HG02852 (cell line): ENCODE measurements at regions not wholly inside any gene's neighbourhood (a gene's known extent, or its start where the extent isn't known, plus 50 kb on each side); places are given as distances from the start of the nearest gene placed in this dataset.
"Not testable (repeated sequence)": the region's sequence is repeated elsewhere in the genome, so short reads cannot be mapped to it uniquely, and the experiment has no call there.

Source experiments
- ATAC-seq: cut with Tn5 transposase; IDR thresholded peaks from one replicate; pipeline ENCODE4 v1.9.1; 2021; ENCODE audit warnings: mild to moderate bottlenecking, moderate library complexity; ENCODE audit not compliant: unreplicated experiment

DNA sequence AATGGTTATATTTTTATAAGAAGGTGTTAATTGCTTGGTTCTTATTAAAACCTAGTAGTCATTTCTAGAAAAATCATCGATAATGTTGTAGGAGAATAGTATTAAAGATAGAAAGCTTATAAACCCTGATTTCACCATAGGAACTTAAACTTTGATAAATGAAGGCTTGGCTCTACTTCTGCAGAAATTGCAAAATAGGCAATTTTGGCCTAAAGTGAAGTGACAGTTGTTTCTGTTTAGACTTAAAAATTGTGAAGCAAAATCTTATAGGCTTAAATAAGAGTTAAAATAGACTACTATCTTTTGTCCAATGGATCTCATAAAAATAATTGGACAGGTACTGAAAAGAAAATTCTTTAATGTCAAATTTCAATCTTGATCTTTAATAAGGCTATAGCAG lies 321.6 kb upstream of the FZD8 start:
- no peak for ATAC-seq

DNA sequence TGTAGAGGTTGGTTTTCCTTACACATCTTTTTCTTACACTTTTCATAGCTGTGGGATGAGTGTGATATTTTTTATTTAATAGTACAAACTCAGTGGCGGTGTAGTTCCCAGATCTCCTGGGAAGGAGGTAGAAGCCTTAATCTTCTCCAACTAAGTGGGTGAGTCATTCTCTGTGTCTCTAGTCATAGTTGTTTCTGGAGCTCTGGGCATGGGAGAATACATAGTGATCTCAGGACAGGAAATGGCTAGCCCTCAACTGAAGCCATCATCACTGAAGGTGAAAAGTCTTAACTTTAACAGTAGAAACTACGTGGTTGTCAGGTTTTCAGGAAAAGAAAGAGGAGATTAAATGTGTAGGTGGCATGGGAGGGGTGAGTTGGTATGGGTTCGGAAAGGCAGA lies 319.4 kb upstream of the FZD8 start:
- ATAC-seq, result no peak

DNA sequence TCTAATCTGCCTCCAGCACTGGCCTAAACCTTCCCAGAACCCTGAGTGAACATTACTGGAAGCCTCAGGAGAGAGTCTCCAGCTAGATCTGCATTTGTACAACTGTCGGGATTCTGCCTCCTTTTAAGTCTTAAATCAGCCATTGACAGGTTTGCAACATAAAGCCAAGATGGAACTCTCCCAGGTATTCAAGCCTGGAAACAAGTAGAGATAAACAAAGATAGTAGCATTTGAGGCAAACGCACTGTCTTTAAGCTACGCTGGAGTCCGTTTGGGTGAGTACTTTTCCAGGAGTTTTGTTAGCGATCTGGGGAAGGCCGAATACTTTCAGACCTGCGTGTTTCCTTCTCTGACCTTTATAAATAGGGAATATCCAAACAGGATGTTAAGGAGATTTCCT lies 317.2 kb upstream of the FZD8 start:
- no peak for ATAC-seq

DNA sequence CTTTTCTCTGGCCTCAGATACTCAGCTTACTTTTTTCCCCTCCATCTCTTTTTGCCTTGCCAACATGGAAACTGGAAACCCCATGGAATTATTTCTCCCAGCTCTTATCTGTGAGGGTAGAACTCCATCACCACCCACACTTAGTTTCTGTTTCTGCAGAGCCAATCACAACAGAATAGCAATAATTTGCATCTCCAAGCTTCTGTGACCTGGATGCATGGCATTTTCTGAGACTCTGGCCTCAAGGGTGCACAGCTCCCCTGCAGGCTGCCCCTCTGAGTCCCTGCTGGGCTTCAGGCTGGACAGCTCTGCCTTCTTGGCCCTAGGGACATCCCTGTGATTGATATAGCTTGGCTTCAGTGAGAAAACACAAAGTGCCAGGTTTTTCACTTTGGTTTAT lies 316.5 kb upstream of the FZD8 start:
- not testable (repeated sequence) for ATAC-seq

DNA sequence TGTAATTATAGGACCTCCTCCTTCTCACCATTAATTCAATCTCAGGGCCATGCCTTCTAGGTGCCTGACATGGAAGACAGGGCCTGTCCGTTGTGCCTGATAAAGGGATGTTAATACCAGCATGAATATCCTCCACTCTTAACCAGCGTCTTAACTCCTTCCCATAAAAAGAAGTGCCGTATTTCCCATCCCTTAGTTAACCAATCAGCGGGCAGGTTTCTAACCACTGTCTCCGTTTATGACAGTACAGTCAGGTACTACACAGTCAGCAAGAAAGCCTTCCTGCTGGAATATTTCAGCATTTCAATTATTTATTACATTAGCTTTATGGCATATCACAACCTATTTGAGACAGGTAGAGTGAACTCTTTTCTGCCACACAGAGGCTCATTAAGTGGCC lies 308.6 kb upstream of the FZD8 start:
- ATAC-seq, result no peak

DNA sequence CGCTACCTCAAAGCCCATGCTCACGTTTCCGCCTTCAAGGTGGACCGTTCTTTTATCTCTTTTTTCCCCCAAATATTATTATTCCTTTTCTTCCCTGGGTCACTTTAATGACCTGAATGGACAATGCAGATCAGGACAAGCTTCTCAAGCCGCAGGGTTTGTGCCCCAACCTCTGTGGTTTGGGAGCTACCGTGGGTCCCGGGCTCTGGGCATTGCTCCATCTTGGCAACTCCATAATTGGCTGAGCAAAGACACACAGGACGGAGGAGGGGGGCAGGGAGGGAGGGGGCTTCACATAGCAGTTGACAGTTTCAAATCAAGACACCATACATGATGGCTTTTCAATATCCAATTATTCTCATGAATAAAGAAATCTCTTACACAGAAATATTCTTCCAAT lies 308.1 kb upstream of the FZD8 start:
- ATAC-seq, result no peak

DNA sequence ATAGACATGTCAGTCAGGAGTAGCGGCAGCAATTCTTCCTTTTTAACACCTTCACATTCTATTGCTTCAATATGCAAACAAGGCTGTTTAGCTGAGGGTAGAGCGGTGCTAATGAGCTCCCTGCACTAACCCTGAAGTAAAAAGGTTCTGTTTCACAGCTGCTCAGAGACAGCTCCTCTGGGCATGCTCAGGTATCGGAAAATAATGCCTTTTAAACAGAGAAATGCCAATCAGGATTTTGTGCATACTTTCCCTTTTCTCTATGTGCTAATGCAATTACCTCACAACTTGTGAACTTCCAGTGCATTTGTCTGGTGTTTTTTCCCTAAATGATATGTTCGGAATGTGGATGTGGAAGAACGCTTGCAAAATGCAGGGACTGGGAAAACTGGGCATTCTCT lies 307.7 kb upstream of the FZD8 start:
- no peak for ATAC-seq

DNA sequence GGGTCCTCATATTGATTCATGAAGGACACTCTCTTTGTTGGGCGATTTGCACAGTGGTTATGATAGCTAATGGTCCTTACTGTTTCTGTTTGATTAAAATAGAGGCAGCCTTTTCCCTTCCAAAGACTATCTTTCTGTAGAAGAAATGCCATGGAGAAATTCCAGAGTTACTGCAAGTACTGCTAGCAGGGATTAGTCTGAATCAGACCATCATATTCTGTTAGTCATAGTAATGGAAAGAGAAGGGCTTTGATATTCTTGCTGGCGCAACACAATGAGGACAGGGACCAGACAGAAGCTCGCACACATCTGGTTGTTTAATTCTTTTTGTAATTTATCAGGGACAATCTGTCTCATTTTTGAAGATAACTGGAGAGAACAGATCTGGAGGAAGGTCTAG lies 304.5 kb upstream of the FZD8 start:
- no peak for ATAC-seq

DNA sequence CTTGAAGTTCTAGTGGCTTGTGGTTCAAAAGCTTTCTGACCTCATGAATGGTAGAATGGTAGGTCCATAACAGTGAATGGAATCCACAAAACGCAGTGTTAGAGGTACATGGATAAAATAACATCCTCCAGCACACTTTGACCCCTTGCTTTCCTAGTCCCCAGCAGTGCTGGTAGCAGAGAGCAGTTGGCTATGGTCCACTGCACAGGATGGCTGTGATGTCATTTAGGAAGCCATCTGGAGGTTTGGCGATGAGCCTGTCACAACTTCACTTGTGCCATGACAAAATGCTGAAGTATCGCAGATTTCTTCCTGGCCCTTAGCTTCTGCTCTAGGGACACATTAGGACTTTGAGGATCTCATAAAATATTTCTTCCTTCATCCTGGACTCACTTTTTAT lies 300.0 kb upstream of the FZD8 start:
- ATAC-seq, result no peak

DNA sequence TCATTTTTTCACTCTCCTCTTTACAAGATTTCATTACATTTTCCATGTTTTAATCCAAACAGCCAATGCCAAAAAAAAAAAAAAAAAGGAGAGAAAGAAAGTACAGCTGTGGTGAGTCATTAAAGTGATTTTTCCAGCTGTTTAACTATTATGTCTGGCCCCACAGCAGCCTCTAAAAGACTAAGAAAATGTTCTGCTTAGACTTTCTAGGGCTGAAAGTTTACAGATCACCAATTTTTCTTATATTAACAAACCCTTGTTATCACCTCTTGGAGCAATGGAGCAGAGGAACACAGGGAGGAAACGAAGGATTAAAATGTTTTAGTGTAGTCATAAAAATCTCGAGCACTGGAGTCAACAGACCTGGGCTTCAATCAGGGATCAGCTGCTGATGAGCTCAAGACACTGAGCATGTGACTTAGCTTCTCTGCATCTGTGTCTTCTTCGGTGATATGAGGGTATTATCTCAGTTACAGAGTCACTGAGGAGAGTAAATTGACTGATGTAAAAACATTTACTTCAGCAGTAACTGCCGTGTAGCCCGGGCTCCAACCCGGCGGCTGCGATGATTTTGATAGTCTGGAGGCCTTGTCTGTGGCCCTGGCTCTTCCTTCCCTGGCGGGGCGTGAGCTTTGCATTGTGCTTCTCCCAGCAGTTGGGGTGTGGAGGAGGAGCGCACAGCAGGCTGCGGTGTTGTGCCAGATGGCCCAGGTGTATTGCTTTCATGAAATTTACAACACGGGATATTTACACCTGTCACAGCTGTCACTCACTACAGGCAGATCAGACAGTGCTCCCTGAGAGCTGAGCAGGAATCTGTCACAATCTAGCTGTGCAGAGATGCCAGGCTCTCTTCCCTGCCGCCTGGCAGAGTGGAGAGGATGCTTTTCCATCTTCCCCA lies 298.3 kb upstream of the FZD8 start:
- no peak for ATAC-seq

DNA sequence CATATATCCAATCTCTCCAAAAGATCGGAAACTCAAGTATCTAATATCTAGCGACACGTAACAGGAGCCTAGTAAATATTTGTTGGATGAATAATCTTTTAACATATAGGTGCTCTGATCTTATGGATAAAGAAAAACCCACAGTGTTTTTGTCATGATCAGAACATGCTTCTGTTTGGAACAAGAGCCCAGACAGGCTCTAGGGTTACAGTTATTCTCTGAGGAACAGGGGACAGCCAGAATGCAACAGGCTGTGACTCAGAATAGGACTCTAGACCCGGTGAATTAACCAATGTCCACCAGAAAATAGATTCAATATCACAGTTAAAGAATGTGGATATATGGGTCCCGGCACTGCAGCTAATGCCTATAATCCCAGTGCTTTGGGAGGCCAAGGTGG lies 296.1 kb upstream of the FZD8 start:
- no peak for ATAC-seq

DNA sequence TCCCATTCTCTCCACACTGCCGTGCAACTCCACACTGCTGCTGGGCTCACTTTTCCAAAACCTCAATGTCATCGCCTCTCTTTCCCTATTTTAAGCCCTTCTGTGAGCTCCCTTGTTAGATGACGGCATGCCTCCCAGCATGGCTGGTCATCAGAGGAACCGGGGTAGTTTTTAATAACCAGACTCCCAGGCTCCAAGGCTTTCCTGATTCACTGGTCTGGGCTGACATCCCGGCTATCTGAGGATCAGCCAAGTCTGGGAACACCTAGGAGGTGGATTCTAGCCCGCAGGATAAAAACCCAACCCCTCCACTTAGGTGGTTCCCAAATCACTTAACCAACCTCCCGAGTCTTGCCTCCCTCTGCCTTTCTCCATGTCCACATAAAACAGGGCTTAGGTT lies 295.4 kb upstream of the FZD8 start:
- ATAC-seq, result no peak

DNA sequence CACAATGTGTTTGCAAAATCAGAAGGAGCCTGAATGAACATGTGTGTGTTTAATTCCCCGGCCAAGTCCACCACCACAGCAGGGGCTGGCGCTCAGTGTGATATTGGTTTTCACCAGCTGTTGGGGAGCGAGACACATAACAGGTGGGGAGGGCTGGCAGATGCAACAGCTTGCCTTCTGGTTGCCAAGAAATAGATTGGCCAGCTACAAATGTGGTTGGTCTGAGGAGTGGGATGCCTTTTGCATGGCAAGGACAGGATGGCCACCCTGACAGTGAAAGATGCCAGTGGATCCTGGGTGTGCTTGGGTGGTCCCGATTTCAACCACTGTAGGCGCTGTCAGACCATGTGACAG lies 292.5 kb upstream of the FZD8 start:
- ATAC-seq, result no peak

DNA sequence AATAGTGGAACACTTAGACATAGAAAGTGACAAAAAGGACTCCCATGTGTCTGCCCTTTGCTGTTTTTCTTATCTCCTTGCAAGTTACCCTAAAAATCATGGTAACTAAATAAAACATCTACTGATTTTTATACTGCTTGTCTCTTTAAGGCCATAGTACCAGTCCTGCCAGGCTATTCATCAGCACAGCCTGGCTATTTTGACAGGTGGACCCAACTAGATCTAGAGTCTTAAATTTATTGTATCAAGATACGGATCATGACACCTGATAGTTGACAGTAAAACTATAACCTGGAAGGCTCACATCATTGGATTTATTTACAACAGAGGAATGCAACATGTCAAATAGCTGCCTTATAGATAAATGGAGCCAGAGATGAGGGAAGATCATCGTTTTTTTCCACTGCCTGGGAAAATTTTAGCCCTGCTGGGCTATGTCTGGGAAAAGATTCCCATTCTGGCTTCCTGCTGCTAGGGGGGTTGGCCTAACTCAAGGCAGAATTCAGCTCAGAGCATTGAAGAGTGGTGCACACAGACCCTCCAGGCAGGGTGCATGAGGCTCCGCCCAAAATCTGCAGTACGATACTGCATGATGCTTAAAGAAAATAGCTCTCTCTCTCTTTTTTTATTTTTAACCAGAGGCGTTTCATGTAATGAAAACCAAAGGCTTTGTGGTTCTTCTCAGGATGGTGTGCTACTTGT lies 292.0 kb upstream of the FZD8 start:
- no peak for ATAC-seq

DNA sequence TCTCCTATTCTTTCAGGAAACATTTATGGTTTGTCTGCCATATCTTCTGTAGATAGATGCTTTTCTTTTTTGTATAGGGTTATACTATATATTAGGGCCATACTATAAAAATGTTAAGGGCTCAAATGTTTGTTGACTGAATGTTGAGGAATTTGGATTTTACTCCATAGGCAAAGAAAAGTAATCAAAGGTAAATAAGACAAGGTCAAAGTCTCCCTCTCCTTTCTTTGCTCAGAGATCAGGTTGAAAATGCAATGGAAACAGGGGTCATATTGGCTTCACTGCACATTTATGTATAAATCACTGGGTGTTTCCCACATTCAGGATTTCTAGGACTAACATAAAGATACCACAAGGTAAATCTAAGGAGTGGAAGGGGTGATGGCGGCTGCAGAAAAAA lies 291.4 kb upstream of the FZD8 start:
- no peak for ATAC-seq

DNA sequence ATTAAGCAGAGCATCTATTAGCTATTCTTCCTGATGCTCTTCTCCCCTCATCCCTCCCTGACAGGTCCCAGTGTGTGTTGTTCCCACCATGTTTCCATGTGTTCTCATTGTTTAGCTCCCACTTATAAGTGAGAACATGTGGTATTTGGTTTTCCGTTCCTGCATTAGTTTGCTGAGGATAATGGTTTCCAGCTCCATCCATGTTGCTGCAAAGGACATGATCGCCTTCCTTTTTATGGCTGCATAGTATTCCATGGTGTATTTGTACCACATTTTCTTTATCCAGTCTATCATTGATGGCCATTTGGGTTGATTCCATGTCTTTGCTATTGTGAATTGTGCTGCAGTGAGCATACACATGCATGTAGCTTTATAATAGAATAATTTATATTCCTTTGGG lies 287.9 kb upstream of the FZD8 start:
- ATAC-seq, result not testable (repeated sequence)

DNA sequence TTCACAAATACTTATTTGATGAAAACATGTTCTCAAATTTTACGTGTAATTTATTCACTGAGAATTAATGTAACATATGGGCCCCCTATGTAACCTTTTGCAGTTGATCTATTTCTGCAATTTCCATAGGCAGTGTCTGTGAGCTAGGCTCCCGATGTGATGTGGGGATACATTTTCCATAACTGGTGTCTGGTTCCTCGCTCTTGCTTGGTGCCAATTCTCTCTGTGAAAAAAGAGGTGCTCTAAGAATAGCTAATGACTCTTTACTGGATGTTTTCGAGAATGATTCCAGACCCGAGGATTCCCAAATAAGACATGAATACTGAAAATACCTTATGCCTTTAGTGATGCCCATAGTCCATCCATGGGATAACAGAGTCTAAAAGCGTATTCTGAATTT lies 286.7 kb upstream of the FZD8 start:
- no peak for ATAC-seq

DNA sequence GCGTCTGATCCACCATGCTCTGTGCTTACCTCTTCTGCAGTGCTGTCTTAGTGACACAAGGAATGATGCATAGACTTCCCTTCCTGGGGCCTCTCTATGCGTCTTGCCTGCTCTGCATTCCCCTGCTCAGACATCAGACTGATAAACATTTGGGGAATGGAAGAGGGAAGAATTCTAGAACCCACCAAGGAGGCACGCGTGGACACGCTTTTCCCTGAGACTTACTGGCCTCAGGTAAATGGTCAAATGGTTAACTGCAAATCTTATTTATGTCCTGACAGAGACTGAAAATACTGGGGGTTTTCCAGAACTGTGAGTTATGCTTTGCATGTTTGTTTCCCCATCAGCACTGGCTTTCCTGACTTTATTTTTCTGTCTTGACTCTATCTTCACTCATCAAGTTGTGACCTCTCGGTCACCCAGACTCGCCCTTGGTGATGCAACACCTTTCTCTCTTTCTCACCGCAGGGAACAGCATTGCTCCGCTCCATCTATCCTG lies 285.9 kb upstream of the FZD8 start:
- ATAC-seq, result peak; percentile 79

DNA sequence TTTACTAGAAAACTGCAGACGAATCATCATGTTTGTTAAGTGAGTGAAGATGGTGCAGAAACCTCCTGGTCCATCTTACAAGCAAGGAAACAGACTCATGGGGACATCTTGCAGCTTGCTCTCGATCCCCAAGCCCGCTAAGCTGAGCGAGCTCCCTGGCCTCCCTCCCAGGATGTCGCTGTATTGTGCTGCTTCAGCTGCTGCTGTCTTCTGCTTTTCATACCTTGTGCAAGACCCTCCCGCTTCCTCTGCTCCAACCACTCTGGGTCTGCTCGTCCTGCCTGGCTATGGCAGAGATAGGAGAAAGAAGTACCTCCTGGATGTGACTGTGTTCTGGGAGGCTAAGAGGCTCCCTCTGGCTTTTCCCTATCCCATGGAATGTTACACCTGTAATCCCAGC lies 285.2 kb upstream of the FZD8 start:
- ATAC-seq, result no peak

DNA sequence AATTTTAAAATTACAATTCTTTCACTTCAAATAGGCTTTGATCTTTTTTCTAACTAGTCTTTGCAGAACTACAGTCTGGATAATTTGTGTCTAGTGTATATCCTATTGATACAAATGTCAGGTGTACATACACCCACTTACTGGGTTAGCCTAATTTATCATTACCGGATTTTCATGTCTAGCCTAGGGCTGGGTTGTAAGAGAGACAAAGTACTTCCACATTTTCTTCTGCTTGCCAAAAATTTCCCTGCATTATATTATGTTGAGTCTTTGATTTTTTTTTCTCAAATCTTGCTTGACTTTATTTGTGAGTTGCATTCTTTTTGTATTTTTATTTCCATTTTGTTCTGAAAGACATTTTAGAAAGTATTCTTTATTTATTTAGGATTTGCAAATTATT lies 284.8 kb upstream of the FZD8 start:
- ATAC-seq, result no peak

DNA sequence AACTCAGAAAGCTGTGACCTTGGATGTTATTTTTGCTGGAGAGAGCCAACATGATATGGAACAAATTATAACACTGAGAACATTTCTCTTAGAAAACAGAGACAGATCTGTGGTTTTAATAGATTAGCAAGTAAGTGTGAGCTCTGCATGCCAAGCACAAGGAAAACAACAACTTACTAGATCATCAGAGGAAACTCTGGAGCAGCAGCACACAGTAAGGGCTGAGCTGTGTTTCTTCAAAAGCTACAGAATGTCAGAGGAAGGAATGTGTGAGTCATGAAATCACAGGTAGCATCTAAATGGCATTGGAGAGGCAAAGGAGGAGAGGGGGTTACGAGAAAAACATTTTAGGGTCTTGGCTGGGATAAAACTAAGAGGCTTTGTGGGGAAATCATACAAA lies 283.4 kb upstream of the FZD8 start:
- ATAC-seq, result no peak

DNA sequence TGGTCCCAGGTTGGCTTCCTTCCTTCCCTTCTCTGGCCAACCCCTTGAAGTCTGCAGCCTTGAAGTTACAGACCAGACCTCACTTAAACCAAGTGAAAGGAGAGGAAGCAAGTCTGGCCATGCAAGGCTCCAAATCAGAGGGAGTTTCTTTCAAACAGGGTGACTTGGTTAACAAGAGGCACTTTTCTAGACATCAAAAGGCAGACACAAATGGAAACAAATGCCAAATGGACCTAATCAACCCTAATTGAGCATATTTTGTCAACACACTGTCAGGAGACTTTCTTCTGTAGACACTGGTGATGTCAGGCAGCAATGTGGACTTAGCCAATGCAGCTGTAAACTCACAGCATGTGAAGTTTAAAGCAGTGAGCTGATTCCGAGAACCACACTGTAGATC lies 282.7 kb upstream of the FZD8 start:
- ATAC-seq, result no peak
